Ectodermal cell (in vitro differentiated cells): ENCODE measurements at regions not wholly inside any gene's neighbourhood (a gene's known extent, or its start where the extent isn't known, plus 50 kb on each side); places are given as distances from the start of the nearest gene placed in this dataset.

Source experiments
- H3K27ac ChIP-seq: 2 replicates; pipeline ENCODE4 v1.7.0; 2013; ENCODE audit warnings: mild to moderate bottlenecking, low read depth, low read length; ENCODE audit not compliant: insufficient read depth, poor library complexity, severe bottlenecking
- H3K27me3 ChIP-seq: 2 replicates; pipeline ENCODE4 v1.7.0; 2013; ENCODE audit warnings: mild to moderate bottlenecking, low read length; ENCODE audit not compliant: insufficient read depth, control insufficient read depth, poor library complexity, severe bottlenecking
- H3K36me3 ChIP-seq: one replicate; pipeline ENCODE4 v1.7.0; 2013; ENCODE audit warnings: low read length; ENCODE audit not compliant: control insufficient read depth, insufficient read depth
- H3K4me1 ChIP-seq: one replicate; pipeline ENCODE4 v1.7.0; 2013; ENCODE audit warnings: low read length; ENCODE audit not compliant: control insufficient read depth, insufficient read depth
- H3K4me3 ChIP-seq: 2 replicates; pipeline ENCODE4 v1.7.0; 2013; ENCODE audit warnings: low read depth, low read length, control low read depth; ENCODE audit not compliant: insufficient read depth
- H3K9me3 ChIP-seq: 2 replicates; pipeline ENCODE4 v1.7.0; 2013; ENCODE audit warnings: mild to moderate bottlenecking, low read length, moderate library complexity; ENCODE audit not compliant: control insufficient read depth
- WGBS, 2 experiments: methylation state at CpG; one replicate each; pipeline ENCODE4 v1.1.7; 2013; ENCODE audit warnings: missing lambda C conversion rate in 2 of 2; 5-methylcytosine and 5-hydroxymethylcytosine counted together

GRCh38 chr14:65277580-65278270 is 134.8 kb upstream of the FUT8 start:
- H3K36me3 ChIP-seq, result no peaks in the 10 kb centered on the region
- 82 to 87% methylated on average over 6 of the region's 6 CpGs for WGBS, 2 experiments
- peak overlapping the region; percentile 53 for H3K27ac ChIP-seq
- peaks cover 30% of the 10 kb centered on the region for H3K4me1 ChIP-seq
- H3K4me3 ChIP-seq, result no peak overlapping the region
- no peaks in the 10 kb centered on the region for H3K27me3 ChIP-seq
- H3K9me3 ChIP-seq, result no peaks in the 10 kb centered on the region

DNA sequence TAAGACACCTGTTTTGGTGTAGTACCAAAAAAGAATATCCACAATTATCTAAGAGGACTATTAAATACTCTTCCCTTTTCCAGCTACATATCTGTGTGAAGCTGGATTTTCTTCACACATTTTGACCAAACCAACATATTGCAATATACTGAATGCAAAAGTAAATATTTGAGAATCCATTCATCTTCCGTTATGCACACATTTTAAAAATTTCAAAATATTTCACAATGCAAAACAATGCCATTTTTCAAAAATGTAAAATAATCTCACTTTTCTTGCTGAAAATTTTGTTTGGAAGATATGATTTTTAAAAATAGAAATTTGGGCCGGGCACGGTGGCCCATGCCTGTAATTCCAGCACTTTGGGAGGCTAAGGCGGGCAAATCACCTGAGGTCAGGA is 133.9 kb upstream of the FUT8 start:
- no peaks in the 10 kb centered on the region for H3K36me3 ChIP-seq
- H3K4me1 ChIP-seq, result peaks cover 38% of the 10 kb centered on the region
- H3K27ac ChIP-seq, result no peak overlapping the region
- no peak overlapping the region for H3K4me3 ChIP-seq
- WGBS, 2 experiments, result 87 to 98% methylated on average over 3 to 4 of the region's 4 CpGs
- no peaks in the 10 kb centered on the region for H3K9me3 ChIP-seq
- no peaks in the 10 kb centered on the region for H3K27me3 ChIP-seq

DNA sequence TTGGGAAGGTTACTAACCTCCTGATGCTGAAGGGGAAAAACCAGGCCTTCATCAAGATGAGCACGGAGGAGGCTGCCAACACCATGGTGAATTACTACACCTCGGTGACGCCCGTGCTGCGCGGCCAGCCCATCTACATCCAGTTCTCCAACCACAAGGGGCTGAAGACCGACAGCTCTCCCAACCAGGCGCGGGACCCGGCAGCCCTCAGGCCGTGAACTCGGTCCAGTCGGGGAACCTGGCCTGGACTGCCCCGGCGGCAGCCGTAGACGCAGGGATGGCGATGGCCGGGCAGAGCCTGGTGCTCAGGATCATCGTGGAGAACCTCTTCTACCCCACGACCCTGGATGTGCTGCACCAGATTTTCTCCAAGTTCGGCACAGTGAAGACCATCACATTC is 133.0 kb upstream of the FUT8 start:
- H3K36me3 ChIP-seq, result no peaks in the 10 kb centered on the region
- H3K27me3 ChIP-seq, result no peaks in the 10 kb centered on the region
- H3K4me3 ChIP-seq, result no peak overlapping the region
- 93 to 95% methylated on average over 22 of the region's 22 CpGs for WGBS, 2 experiments
- H3K9me3 ChIP-seq, result no peaks in the 10 kb centered on the region
- H3K4me1 ChIP-seq, result peaks cover 44% of the 10 kb centered on the region
- no peak overlapping the region for H3K27ac ChIP-seq

DNA sequence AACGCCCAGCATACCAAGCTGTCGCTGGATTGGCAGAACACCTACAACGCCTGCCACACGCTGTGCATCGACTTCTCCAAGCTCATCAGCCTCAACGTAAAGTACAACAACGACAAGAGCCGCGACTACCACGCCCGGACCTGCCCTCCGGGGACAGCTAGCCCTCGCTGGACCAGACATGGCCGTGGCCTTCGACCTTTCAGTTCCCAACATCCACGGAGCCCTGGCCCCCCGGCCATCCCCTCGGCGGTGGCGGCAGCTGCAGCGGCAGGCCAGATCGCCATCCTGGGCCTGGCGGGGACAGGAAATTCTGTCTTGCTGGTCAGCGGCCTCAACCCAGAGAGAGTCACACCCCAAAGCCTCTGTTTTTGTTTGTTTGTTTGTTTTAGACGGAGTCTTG is 132.6 kb upstream of the FUT8 start:
- no peaks in the 10 kb centered on the region for H3K9me3 ChIP-seq
- 94% methylated on average over 25 of the region's 25 CpGs for WGBS, 2 experiments
- peaks cover 45% of the 10 kb centered on the region for H3K4me1 ChIP-seq

GRCh38 chr14:65280653-65281052 is 131.9 kb upstream of the FUT8 start:
- Histone ChIP-seq H3K36me3 (no peaks in the 10 kb centered on the region), H3K4me1 (peaks cover 45% of the 10 kb centered on the region), H3K4me3 (no peak overlapping the region), H3K27ac (no peak overlapping the region), H3K9me3 (no peaks in the 10 kb centered on the region), H3K27me3 (no peaks in the 10 kb centered on the region)
- 96 to 97% methylated on average over 22 of the region's 22 CpGs for WGBS, 2 experiments

More for the DNA sequence above, 132.6 kb upstream of the FUT8 start:
- Histone ChIP-seq H3K4me3 (no peak overlapping the region), H3K36me3 (no peaks in the 10 kb centered on the region), H3K27me3 (no peaks in the 10 kb centered on the region), H3K27ac (no peak overlapping the region)

DNA sequence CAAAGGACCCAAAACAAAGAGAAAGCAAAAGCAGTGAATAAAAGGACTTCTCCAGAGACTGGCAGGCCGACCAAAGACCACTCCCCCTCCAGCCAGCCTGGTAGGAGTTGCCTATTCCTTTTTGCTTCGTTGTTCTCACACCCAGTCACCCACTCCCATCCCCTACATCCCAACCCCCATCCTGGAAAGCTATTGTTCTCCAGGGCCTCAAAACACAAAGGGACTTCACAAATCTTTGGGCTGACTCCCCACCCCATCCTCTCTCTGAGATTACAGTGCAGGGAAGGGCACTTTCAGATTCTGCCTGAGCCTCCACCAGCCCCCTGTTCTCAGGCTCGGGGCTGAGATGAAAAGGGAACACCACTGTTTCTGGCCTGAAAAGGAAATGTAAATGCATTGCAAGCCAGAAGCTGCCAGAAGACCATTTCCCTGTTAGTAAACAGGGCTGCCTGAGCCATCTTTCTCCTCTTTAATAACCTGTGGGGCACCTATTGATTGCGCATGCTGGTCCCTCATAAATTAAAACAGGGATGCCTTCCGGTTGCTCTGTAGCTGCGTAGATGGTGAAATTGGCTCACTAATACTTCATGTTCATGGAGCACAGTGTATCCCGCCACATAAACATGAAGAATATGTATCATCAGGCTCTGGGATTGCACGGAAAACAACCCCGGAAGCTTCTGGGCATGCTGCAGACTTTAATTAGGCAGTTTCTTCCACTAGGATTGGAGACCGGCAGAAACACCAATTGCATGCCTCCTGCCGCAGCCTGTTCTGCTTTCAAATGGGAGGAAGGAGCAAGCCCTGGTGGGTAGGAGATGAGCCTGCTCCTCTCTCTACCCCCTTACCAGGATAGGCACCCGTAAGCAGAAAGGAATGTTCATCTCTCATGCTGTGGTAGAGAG is 130.3 kb upstream of the FUT8 start:
- H3K9me3 ChIP-seq, result no peaks in the 10 kb centered on the region
- H3K27ac ChIP-seq, result peak overlapping the region; percentile 97
- WGBS, 2 experiments, result 18 to 24% methylated on average over 12 of the region's 12 CpGs
- no peaks in the 10 kb centered on the region for H3K27me3 ChIP-seq
- H3K4me3 ChIP-seq, result no peak overlapping the region
- no peaks in the 10 kb centered on the region for H3K36me3 ChIP-seq
- peaks cover 38% of the 10 kb centered on the region for H3K4me1 ChIP-seq

GRCh38 chr14:65282896-65283253 is 129.7 kb upstream of the FUT8 start:
- H3K27ac ChIP-seq, result peak overlapping the region; percentile 97
- H3K4me1 ChIP-seq, result peaks cover 38% of the 10 kb centered on the region
- no peaks in the 10 kb centered on the region for H3K27me3 ChIP-seq
- H3K9me3 ChIP-seq, result no peaks in the 10 kb centered on the region
- no peaks in the 10 kb centered on the region for H3K36me3 ChIP-seq
- WGBS, 2 experiments, result 84 to 86% methylated on average over 3 of the region's 3 CpGs
- no peak overlapping the region for H3K4me3 ChIP-seq

DNA sequence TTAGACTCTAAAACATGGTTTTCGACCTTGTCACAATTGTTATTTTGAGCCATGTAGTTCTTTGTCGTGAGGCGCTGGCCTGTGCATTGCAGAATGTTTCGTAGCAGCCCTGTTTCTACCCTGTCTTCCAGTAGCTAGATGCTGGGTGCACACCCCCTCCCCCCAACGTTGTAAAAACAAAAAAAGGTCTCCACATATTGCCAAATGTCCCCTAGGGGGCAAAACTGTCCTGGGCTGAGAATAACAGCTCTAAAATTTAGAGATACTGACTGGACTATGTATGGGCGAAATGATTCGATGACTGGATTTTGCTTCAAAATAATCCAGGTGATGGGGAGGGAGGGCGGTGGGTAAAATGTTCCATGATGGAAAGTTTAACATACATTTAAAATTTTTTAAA is 126.1 kb upstream of the FUT8 start:
- no peaks in the 10 kb centered on the region for H3K36me3 ChIP-seq
- no peak overlapping the region for H3K27ac ChIP-seq
- no peak overlapping the region for H3K4me3 ChIP-seq
- WGBS, 2 experiments, result 80 to 88% methylated on average over 7 of the region's 8 CpGs
- H3K4me1 ChIP-seq, result peaks cover 35% of the 10 kb centered on the region
- no peaks in the 10 kb centered on the region for H3K9me3 ChIP-seq
- H3K27me3 ChIP-seq, result no peaks in the 10 kb centered on the region

DNA sequence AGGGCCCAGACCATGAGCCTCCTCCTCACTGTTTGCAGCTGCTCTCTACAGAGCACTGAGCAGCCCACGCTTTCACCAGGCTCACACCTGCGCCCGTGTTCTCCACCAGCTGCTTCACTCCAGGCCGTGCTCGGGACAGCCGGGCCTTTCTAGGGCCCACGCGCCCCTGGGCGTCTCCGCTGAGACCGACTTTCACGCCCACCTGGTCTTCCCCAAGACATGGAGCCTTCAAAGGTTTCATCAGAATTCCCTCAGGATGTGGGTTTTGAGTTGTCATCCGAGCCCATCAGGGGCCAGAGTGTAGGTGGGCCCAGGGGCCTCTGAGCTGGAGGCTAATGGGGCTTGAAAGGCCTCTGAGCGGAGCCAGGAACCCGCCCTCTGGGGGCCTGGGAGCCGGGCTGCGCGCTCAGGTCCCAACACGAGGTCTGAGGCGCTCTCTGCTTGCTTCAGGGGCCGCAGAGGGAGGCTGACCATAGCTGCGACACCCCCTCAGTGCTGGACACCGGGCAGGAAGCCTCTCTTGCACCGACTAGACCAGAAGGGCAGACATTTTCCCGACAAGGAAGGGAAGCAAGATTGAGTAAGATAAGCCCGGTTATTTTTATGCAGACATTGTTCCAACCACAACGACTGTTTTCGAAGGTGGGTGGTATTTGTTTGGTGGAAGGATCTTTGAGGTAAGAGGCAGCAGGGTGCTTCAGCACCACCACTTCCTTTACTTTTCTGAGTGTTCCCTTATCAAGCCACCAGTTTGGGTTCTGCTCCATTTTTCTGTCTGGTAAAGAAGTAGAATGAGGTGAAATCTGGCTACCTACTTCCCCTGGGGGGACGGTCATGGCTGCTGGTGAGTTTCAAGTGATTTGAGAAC is 125.0 kb upstream of the FUT8 start:
- Histone ChIP-seq H3K4me1 (peaks cover 25% of the 10 kb centered on the region), H3K27me3 (no peaks in the 10 kb centered on the region), H3K36me3 (no peaks in the 10 kb centered on the region), H3K9me3 (no peaks in the 10 kb centered on the region), H3K4me3 (no peak overlapping the region), H3K27ac (no peak overlapping the region)
- 90 to 91% methylated on average over 29 of the region's 29 CpGs for WGBS, 2 experiments

DNA sequence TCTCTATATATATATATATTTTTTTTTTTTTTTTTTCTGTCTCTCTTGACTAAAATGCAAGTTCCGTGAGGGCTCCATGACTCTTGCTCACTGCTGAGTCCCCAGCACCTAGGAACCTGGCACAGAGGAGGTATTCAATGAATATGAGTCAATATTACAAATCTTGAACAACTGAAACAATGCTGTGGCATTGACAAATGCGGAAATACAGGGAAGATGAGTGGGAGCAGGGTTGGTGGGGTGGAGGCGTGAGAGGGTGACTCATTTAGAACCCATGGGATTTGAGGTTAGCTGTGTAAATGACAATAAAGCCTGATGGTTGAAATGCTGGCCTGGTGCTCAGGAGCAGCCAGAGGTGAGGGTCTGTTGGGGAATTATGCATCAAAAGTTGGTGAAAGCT is 121.7 kb upstream of the FUT8 start:
- H3K4me1 ChIP-seq, result peaks cover 7% of the 10 kb centered on the region
- no peaks in the 10 kb centered on the region for H3K27me3 ChIP-seq
- H3K27ac ChIP-seq, result no peak overlapping the region
- no peaks in the 10 kb centered on the region for H3K36me3 ChIP-seq
- H3K4me3 ChIP-seq, result no peak overlapping the region
- H3K9me3 ChIP-seq, result no peaks in the 10 kb centered on the region
- WGBS, 2 experiments, result 88 to 97% methylated on average over 2 to 3 of the region's 3 CpGs
